Stimulated activated naive CD4-positive, alpha-beta T cell (primary cell): ENCODE measurements at regions not wholly inside any gene's neighbourhood (a gene's known extent, or its start where the extent isn't known, plus 50 kb on each side); places are given as distances from the start of the nearest gene placed in this dataset.

Experiments used
- DNase-seq, 6 experiments: peaks; one replicate each; lab custom pipeline; 2025; lab: John Stamatoyannopoulos, UW

DNA sequence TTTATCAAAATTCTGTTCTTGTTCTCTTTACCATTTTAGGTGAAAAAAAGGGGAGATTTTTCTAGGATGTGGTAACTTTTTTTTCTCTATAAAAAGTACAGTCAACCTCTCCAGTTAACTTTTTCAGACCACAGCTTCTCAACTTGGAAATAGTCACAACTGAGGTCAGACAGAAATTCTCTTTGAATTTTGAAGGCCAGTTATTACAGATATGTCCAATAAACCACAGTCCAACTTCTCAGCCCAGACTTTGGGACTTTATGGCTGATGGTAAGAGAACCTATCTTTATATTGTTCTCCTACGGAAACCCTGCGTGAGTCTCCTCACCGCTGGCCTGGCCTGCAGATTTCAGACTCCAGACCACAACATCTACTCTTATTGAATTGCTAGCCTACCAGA, 176.7 kb downstream of the DACT1 start:
- no peak for DNase-seq

DNA sequence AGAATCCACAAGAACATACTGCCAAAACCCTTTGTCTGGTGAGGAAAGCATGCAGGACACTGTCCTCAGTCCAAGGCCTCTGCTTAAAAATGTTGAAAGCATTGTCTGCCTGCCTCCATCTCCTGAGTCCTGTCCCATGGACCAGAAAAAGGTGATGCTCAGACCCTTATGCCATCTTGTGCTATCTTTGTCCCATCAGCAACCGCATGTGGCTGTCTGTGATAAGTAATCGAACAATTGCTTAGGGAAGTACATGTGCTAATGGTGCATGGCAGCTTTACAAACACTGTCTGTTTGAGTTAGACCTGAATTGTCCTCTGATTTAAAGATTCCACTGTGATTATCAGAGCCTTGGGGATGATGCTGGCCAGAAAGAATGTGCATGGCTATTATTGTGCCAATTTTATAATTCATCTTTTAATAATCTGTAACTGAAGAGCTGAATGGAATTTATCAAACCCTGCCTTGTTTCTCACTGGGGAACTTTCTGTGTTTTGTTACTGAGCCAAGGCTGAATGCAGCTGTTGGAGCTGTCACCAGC, 177.5 kb downstream of the DACT1 start:
- DNase-seq = no peak

- no peak for DNase-seq
Measured at GRCh38 chr14:58815794-58816193, 178.0 kb downstream of the DACT1 start.

- DNase-seq = no peak
Measured at GRCh38 chr14:58816416-58817115, 178.8 kb downstream of the DACT1 start.

DNA sequence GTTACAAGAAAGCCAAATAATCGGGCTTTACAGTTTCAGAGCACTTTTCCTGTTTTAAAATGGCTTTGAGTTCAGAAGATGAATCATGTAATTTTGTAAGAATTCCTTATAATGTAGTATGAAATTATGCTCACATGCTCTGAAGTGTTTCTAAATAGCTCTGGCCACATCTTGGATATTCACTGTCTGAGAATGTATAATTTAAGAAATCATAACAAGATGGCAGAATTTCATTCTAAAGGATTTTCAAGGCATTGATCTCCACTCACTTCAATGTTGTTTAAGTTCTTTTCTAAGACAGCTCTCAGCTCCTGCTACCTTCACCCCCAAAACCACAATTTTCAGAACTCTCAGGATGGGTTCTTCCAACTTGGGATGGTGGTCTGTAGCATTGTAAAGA, 180.1 kb downstream of the DACT1 start:
- DNase-seq = no peak

- no peak for DNase-seq
Measured at GRCh38 chr14:58820032-58820431, 182.3 kb downstream of the DACT1 start.

GRCh38 chr14:58821421-58821820, 183.7 kb downstream of the DACT1 start:
- DNase-seq = no peak

GRCh38 chr14:58822856-58823255, 185.1 kb downstream of the DACT1 start:
- DNase-seq = no peak

- no peak for DNase-seq
Measured at GRCh38 chr14:58823312-58823711, 185.6 kb downstream of the DACT1 start.

GRCh38 chr14:58824106-58824505, 186.3 kb downstream of the DACT1 start:
- no peak for DNase-seq

DNA sequence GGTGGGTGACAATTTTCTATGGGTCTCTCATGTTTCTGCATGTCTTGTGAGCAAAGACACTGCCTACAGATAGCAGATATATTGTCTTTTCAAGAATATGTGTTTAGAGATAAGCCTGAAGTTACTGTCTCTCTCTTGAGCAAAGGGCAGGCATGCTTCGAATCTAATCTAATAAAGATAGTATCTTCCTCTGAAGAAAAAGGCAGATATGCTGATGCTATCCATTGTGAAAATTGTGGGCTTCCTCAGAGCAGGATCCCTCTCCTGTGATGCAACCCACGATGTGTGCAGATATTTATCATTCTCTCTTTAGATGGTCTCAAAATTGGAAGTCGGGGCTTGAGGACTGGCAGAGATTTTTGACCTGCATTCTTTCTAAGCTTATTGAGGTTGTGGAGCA, 187.0 kb downstream of the DACT1 start:
- no peak for DNase-seq

GRCh38 chr14:58825606-58826005, 187.8 kb downstream of the DACT1 start:
- no peak for DNase-seq

DNA sequence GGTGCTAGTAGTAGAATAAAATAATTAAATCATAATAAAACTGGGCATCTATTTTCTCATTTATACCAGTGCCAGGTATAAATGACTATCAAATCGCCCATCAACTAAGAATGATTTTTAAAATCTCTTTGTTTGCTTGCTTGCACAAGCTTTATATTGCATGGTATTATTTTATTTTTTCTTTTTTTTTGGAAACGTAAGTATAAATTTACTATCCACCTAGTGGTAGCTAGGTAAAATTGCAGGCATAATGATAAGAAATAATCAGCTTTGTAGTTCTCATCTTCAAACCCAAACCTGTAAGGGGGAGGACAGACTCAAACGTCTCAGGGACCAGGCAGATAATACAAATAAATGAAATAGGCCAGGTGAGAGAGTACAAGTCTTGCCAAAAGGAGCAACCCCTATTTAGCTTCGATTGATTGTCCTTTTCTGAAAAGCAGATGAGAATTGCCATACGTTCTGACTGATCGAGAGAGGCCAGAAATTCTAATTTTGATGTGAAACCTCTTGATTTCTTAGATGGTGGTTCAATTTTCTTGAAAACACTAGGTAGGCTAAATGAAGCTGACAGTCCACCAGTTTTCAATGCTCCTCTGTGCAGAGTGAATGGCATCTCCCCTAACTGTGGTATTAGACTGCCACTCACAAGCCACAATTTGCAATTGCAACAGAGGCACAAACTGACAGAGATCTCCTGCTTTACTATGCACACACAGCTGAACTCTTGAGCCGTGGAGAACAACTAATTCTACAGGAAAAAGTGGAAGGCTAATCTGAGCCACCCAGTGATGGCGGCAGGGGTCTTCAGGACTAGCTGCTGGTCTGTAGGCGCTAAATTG, 189.3 kb downstream of the DACT1 start:
- no peak for DNase-seq

GRCh38 chr14:58828298-58828697, 190.5 kb downstream of the DACT1 start:
- no peak for DNase-seq

DNA sequence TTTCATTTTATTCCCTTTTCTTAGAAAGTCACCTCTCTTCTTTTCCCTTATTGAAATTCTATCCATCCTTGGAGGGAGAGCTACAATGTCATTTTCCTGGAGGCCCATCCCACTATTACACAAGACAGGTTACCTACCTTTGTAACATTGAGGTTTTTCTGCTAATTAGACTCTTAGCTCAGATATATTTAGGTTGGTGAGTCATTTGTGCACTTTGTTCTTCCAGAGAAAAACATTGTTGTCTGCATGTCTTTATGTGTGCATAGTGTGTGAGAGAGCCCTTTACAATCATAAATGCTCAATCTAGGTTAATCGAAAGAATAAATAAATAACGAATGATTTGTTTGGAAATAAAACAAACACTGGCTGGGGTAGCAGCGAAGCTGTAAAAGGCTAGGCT, 191.8 kb downstream of the DACT1 start:
- DNase-seq = no peak

DNA sequence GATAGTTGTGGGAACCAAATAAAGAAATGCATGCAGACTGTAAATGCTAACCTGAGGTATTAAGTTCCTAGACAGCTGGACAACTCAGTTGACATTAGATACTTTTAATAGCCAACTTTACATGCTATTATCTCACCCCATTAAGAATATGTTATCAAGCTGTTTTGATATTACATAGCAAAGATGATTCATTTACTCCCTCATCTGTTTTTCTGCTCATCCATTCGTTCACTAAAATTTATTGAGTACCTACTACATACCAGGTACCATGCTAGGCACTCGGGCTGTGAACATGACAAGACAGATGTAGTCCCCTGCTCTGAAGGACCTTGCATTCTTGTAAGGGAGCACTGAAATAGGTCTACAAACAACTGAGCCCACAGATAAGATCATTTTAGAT, 192.4 kb downstream of the DACT1 start:
- no peak for DNase-seq

DNA sequence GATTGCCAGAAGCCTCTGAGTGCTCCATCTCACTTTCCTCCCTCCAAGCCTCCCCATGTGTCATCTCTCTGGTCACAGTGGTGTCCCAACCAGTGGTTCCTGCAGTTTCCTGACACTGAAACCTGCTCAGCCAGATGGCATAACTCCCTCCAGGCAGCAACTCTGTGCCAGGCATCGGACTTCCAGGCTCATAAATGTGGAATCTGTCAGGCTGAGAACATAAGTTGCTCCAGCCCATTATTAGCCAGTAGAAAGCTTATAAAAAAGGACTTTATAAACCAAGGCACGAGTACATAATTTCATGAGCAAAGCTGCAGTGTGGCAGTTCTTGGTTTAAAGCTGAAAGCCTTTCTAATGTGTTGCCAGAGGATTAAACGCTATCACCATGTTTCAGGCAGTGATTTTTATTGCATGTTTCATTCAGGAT, 194.3 kb downstream of the DACT1 start:
- no peak for DNase-seq

GRCh38 chr14:58833634-58834378, 196.0 kb downstream of the DACT1 start:
- DNase-seq = no peak

DNA sequence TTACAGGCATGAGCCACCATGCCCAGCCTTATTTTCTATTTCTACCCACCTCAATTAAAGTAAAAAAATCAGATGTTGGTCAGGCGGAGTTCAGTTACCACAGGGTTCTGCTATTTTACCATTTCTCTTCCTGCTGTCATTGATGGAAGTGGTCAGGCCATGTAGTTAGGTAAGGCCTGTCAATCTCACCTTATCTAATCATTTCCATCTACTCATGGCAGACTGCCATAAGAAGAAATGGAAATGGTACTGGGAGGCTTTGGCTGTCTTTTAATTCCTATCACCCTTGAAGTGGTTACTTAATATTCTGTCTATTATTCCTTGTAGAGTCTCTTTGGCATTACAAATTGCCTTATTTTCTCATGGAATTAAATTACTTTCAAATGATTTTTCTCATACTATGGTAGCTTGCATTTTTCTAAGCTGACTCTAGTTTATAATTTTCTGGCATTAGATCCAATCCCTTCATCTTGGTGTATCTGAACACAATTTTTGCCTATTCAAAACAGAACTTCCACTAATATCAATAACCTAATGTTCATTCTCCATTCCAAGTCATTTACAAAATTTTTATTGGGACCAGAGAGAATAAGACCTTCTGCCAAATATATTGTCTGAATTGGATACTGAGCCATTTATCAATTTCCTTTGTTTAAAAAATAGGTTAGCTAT, 198.7 kb downstream of the DACT1 start:
- no peak for DNase-seq

DNA sequence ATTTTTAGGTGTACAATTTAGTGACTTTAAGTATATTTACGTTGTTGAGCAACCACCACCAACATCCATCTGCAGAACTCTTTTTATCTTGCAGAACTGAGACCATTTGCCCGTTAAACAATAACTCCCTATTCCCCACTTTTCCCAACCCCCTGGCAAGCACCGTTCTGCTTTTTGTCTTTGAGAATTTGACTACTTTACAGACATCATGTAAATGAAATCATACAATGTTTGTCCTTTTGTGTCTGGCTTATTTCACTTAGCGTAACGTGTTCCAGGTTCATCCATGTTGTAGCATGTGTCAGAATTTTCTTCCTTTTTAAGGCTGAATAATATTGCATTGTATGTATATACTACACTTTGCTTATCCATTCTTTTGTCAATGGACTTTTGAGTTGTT, 201.5 kb downstream of the DACT1 start:
- no peak for DNase-seq

DNA sequence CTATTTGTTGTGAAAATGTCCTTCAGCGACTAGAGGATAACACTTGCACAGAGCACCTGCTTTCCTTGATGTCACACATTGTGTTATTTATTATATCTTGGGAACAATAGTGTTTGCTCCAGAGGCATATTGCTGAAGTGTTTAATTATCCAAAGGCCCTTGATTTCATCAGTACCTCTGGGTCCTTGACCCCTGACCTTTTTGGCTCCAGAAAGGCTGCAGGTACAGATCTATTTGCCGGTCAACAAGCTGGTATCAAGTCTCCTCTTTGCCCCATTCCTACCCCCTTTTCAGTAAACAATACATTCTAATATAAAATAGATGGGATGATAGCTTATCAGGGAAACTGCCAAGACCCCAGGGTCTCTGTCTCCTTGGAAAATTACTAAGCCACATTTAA, 206.8 kb downstream of the DACT1 start:
- DNase-seq = no peak
